Pancreas (tissue), 10 donors: ENCODE measurements at regions not wholly inside any gene's neighbourhood (a gene's known extent, or its start where the extent isn't known, plus 50 kb on each side); places are given as distances from the start of the nearest gene placed in this dataset.

Experiments used
- ATAC-seq, 4 donors: fragments of 200-7000 bp; cut with Tn5 transposase; one replicate each; pipeline versions ENCODE4 v1.8.0 to v1.9.1; 2020; ENCODE audit warnings: mild to moderate bottlenecking in 4 of 4, moderate library complexity in 4 of 4
- DNase-seq, 6 donors: peaks; one replicate each; pipeline ENCODE4 v3.0.0-alpha.2; 2020
- FAIRE-seq: peaks from 2 replicates; lab custom pipeline; 2012; peaks lifted over from hg19 to GRCh38; lab: Jason Lieb, UNC
- H3K27ac ChIP-seq, 4 donors: fragments of 200-600 bp; sonication (generic); 1 replicate in 3 of 4; 2 replicates in 1 of 4; pipeline versions ENCODE4 v1.5.0 to v1.8.0; 2020
- H3K27me3 ChIP-seq, 4 donors: fragments of 200-600 bp; one replicate each; pipeline ENCODE4 v1.8.0; 2021
- H3K36me3 ChIP-seq, 3 donors: fragments of 200-600 bp; sonication (generic) in 1 of 3; one replicate each; pipeline versions ENCODE4 v1.5.0 to v1.8.0; 2020 to 2021
- H3K4me1 ChIP-seq, 3 donors: fragments of 200-600 bp; one replicate each; pipeline ENCODE4 v1.8.0; 2021
- H3K4me3 ChIP-seq, 4 donors: fragments of 200-600 bp; sonication (generic) in 2 of 4; one replicate each; pipeline versions ENCODE4 v1.5.0 to v1.8.0; 2020 to 2021
- H3K9me3 ChIP-seq, 4 donors: fragments of 200-600 bp; one replicate each; pipeline ENCODE4 v1.8.0; 2021
- WGBS, 2 donors: extraction: QIAGEN DNeasy Blood & Tissue Kit; methylation state at CpG; one replicate each; pipeline ENCODE4 v1.1.7; 2013; 5-methylcytosine and 5-hydroxymethylcytosine counted together
- intact Hi-C, 3 donors: fragments of 100-400 bp; cut with DNase I; formaldehyde crosslinking; loops; one replicate each; pipeline versions ENCODE4 v1.11.1 to v1.14.2; 2022
- TF ChIP-seq, protein P1 (sequence below), 4 donors: fragments of 200-600 bp; sonication (generic) in 3 of 4; IDR thresholded peaks; one replicate each; pipeline versions ENCODE4 v1.5.0 to v1.8.0; 2021; ENCODE audit warnings: antibody characterized with exemption in 4 of 4
- donor health status: healthy with polysubstance abuse.
- donor health status: DM: no; HTN: no; CAD: no; lungs with moderate emphysema.
- donor health status: DM: no; HTN: no; CAD: no.
- donor health status: control.
- donor health status: control.
- donor health status: Bipolar disorder and iron deficiency.
- donor health status: DM: yes; HTN: yes; CAD: no.
- donor health status: DM: no; HTN: no; CAD: no.
- donor health status: DM: no; HTN: no; CAD: no.
- donor health status: DM: yes; HTN: yes; CAD: no.

GRCh38 chr4:124883632-124884031 is 171.1 kb upstream of the ANKRD50 start:
- H3K4me1 ChIP-seq, result no peaks in the 10 kb centered on the region
- H3K36me3 ChIP-seq, result no peaks in the 10 kb centered on the region
- no peaks in the 10 kb centered on the region for H3K9me3 ChIP-seq
- DNase-seq, result no peak
- 81 to 90% methylated on average over 4 of the region's 4 CpGs for WGBS, 2 donors
- no peak overlapping the region for H3K4me3 ChIP-seq
- no peaks in the 10 kb centered on the region for H3K27me3 ChIP-seq
- TF ChIP-seq, protein P1, sequence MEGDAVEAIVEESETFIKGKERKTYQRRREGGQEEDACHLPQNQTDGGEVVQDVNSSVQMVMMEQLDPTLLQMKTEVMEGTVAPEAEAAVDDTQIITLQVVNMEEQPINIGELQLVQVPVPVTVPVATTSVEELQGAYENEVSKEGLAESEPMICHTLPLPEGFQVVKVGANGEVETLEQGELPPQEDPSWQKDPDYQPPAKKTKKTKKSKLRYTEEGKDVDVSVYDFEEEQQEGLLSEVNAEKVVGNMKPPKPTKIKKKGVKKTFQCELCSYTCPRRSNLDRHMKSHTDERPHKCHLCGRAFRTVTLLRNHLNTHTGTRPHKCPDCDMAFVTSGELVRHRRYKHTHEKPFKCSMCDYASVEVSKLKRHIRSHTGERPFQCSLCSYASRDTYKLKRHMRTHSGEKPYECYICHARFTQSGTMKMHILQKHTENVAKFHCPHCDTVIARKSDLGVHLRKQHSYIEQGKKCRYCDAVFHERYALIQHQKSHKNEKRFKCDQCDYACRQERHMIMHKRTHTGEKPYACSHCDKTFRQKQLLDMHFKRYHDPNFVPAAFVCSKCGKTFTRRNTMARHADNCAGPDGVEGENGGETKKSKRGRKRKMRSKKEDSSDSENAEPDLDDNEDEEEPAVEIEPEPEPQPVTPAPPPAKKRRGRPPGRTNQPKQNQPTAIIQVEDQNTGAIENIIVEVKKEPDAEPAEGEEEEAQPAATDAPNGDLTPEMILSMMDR (IDR thresholded peaks at IDR 0.05), result no peak
- ATAC-seq, result no peak
- intact Hi-C loops, result no loop called here
- FAIRE-seq, result no peak
- H3K27ac ChIP-seq, result no peak overlapping the region

GRCh38 chr4:124879195-124879594 is 166.7 kb upstream of the ANKRD50 start:
- Histone ChIP-seq H3K27me3 (no peaks in the 10 kb centered on the region), H3K27ac (no peak overlapping the region), H3K4me3 (no peak overlapping the region), H3K9me3 (no peaks in the 10 kb centered on the region), H3K36me3 (no peaks in the 10 kb centered on the region), H3K4me1 (no peaks in the 10 kb centered on the region)
- intact Hi-C loops, result no loop called here
- FAIRE-seq (no peak), ATAC-seq (peak in 1 of 4 donors; percentile 35), DNase-seq (no peak)
- WGBS, 2 donors, result 24 to 33% methylated on average over 2 of the region's 2 CpGs
- TF ChIP-seq, protein P1 (IDR thresholded peaks at IDR 0.05), result no peak

DNA sequence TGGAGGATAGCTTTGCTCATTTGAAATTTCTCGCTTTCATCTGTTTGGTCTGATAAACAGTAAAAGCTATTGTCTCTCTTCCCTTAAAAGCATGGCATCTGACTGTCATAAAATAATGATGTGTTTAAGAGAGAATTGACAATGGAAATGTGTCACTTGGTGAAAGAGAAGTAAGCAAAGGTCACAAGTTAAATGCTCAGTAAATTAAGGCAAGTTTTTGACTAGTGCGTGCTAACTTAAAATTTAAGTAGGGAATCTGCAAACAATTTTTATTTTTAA is 161.6 kb upstream of the ANKRD50 start:
- no peaks in the 10 kb centered on the region for H3K27me3 ChIP-seq
- ATAC-seq, result no peak
- TF ChIP-seq, protein P1 (IDR thresholded peaks at IDR 0.05), result no peak
- no peak for DNase-seq
- no peaks in the 10 kb centered on the region for H3K36me3 ChIP-seq
- 96% methylated on average over 2 of the region's 2 CpGs for WGBS, 2 donors
- H3K27ac ChIP-seq, result no peak overlapping the region
- no peak overlapping the region for H3K4me3 ChIP-seq
- intact Hi-C loops, result no loop called here
- H3K4me1 ChIP-seq, result no peaks in the 10 kb centered on the region
- FAIRE-seq, result no peak
- no peaks in the 10 kb centered on the region for H3K9me3 ChIP-seq

- 65 to 69% methylated on average over 2 of the region's 2 CpGs for WGBS, 2 donors
- FAIRE-seq, result no peak
These were observed 161.0 kb upstream of the ANKRD50 start for GRCh38 chr4:124873361-124874171.

GRCh38 chr4:124872659-124873058 is 160.1 kb upstream of the ANKRD50 start:
- H3K27me3 ChIP-seq, result no peaks in the 10 kb centered on the region
- no peak for ATAC-seq
- H3K27ac ChIP-seq, result no peak overlapping the region
- H3K9me3 ChIP-seq, result no peaks in the 10 kb centered on the region
- H3K4me1 ChIP-seq, result peaks cover 0 to 4% (median 0%) of the 10 kb centered on the region in 3 donors
- no peak overlapping the region for H3K4me3 ChIP-seq
- DNase-seq, result no peak
- 90 to 100% methylated on average over 2 of the region's 2 CpGs for WGBS, 2 donors
- intact Hi-C loops, result no loop called here
- no peaks in the 10 kb centered on the region for H3K36me3 ChIP-seq
- TF ChIP-seq, protein P1 (IDR thresholded peaks at IDR 0.05), result no peak
- no peak for FAIRE-seq

More at GRCh38 chr4:124873361-124874171, 161.0 kb upstream of the ANKRD50 start:
- no peak for DNase-seq
- Histone ChIP-seq H3K36me3 (no peaks in the 10 kb centered on the region), H3K27ac (no peak overlapping the region), H3K9me3 (no peaks in the 10 kb centered on the region), H3K27me3 (no peaks in the 10 kb centered on the region), H3K4me1 (no peaks in the 10 kb centered on the region), H3K4me3 (no peak overlapping the region)
- intact Hi-C loops, result no loop called here
- TF ChIP-seq, protein P1 (IDR thresholded peaks at IDR 0.05), result no peak
- no peak for ATAC-seq
